Esophagus squamous epithelium (tissue), 5 donors: ENCODE measurements at regions not wholly inside any gene's neighbourhood (a gene's known extent, or its start where the extent isn't known, plus 50 kb on each side); places are given as distances from the start of the nearest gene placed in this dataset.

Experiments used
- DNase-seq: peaks from one replicate; lab custom pipeline; 2025; lab: John Stamatoyannopoulos, UW
- H3K27ac ChIP-seq, 4 donors: fragments of 200-600 bp; sonication (generic); one replicate each; pipeline ENCODE4 v1.5.1; 2016 to 2019; ENCODE audit warnings: mild to moderate bottlenecking in 1 of 4
- H3K27me3 ChIP-seq, 4 donors: fragments of 200-600 bp; sonication (generic); 1 replicate in 3 of 4; 2 replicates in 1 of 4; pipeline versions ENCODE4 v1.5.1 to v1.6.0; 2017 to 2021; ENCODE audit warnings: antibody characterized with exemption in 1 of 4
- H3K36me3 ChIP-seq, 3 donors: fragments of 200-600 bp; sonication (generic); one replicate each; pipeline ENCODE4 v1.5.1; 2016 to 2019
- H3K4me1 ChIP-seq, 3 donors: fragments of 200-600 bp; sonication (generic); one replicate each; pipeline ENCODE4 v1.5.1; 2017 to 2019
- H3K4me3 ChIP-seq, 4 donors: fragments of 200-600 bp; sonication (generic); 1 replicate in 3 of 4; 2 replicates in 1 of 4; pipeline ENCODE4 v1.5.1; 2016 to 2019; ENCODE audit warnings: mild to moderate bottlenecking in 2 of 4, moderate library complexity in 1 of 4
- H3K9me3 ChIP-seq, 3 donors: fragments of 200-600 bp; sonication (generic); one replicate each; pipeline ENCODE4 v1.5.1; 2016 to 2019
- POLR2A ChIP-seq, 4 donors: fragments of 450-650 bp; IDR thresholded peaks; one replicate each; pipeline ENCODE4 v1.6.1; 2017; ENCODE audit warnings: antibody characterized with exemption in 4 of 4, mild to moderate bottlenecking in 4 of 4, moderate library complexity in 3 of 4
- WGBS, 2 donors: methylation state at CpG; one replicate each; pipeline ENCODE4 v1.1.5; 2018; 5-methylcytosine and 5-hydroxymethylcytosine counted together
- intact Hi-C: fragments of 100-400 bp; cut with DNase I; formaldehyde crosslinking; loops from one replicate; pipeline ENCODE4 v1.15.0; 2022
- TF ChIP-seq, protein P1 (sequence below), 6 experiments: fragments of 450-650 bp in 4 of 6; fragments of 200-600 bp in 2 of 6; sonication (generic) in 2 of 6; IDR thresholded peaks; one replicate each; pipeline ENCODE4 v1.5.1; 2016 to 2019; ENCODE audit warnings: antibody characterized with exemption in 6 of 6, mild to moderate bottlenecking in 4 of 6, moderate library complexity in 4 of 6
- donor health status: DM: yes; HTN: yes; CAD: no.

DNA sequence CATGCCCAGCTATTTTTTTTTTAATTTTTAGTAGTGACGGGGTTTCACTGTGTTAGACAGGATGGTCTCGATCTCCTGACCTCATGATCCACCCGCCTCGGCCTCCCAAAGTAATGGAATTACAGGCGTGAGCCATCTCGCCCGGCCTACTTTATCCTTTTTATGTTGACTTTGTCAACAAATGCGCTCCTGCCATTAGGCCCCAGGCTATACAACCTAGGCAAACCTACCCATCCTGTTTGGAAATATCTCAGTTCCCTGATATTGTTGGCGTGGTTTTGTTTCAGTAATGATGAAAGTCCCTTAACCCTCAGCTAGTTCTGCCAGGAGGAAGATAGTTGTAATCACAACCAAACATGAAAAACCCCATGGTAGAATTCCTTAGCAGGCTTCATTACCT, 249.4 kb upstream of the SOX11 start:
- WGBS, 2 donors: 42 to 58% methylated on average over 8 to 9 of the region's 9 CpGs
- peaks cover 0 to 13% (median 0%) of the 10 kb centered on the region in 3 donors for H3K9me3 ChIP-seq
- no peak for DNase-seq
- no peak for TF ChIP-seq POLR2A (IDR thresholded peaks at IDR 0.05)
- TF ChIP-seq, protein P1, sequence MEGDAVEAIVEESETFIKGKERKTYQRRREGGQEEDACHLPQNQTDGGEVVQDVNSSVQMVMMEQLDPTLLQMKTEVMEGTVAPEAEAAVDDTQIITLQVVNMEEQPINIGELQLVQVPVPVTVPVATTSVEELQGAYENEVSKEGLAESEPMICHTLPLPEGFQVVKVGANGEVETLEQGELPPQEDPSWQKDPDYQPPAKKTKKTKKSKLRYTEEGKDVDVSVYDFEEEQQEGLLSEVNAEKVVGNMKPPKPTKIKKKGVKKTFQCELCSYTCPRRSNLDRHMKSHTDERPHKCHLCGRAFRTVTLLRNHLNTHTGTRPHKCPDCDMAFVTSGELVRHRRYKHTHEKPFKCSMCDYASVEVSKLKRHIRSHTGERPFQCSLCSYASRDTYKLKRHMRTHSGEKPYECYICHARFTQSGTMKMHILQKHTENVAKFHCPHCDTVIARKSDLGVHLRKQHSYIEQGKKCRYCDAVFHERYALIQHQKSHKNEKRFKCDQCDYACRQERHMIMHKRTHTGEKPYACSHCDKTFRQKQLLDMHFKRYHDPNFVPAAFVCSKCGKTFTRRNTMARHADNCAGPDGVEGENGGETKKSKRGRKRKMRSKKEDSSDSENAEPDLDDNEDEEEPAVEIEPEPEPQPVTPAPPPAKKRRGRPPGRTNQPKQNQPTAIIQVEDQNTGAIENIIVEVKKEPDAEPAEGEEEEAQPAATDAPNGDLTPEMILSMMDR (IDR thresholded peaks at IDR 0.05): no peak
- no peaks in the 10 kb centered on the region for H3K36me3 ChIP-seq
- intact Hi-C loops: no loop called here
- H3K27me3 ChIP-seq: no peaks in the 10 kb centered on the region
- no peak overlapping the region for H3K4me3 ChIP-seq
- H3K4me1 ChIP-seq: no peaks in the 10 kb centered on the region
- H3K27ac ChIP-seq: no peak overlapping the region

DNA sequence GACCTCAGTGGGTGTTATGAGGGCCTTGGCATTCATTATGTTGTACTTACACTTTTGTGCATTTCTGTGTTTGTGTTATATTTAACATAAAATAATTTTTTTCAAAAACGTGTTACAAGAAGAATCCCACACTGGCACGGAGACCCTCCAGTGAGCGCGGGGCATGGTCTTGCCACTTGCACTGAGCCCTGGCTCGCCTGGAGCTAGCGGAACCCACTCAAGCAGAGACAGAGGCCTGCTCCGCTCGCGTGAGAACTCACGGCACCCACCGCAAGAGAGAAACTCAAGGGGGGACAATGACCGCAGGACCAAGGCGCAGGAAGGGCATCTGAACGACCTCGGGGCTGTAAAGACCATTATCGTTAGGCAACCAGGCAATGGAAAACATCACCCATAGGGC, 248.0 kb upstream of the SOX11 start:
- H3K36me3 ChIP-seq: no peaks in the 10 kb centered on the region
- intact Hi-C loops: no loop called here
- no peak overlapping the region for H3K27ac ChIP-seq
- H3K4me3 ChIP-seq: no peak overlapping the region
- H3K9me3 ChIP-seq: peaks cover 0 to 13% (median 0%) of the 10 kb centered on the region in 3 donors
- TF ChIP-seq, protein P1 (IDR thresholded peaks at IDR 0.05): no peak
- TF ChIP-seq POLR2A (IDR thresholded peaks at IDR 0.05): no peak
- DNase-seq: no peak
- H3K4me1 ChIP-seq: no peaks in the 10 kb centered on the region
- 65 to 98% methylated on average over 2 to 6 of the region's 16 CpGs for WGBS, 2 donors
- no peaks in the 10 kb centered on the region for H3K27me3 ChIP-seq

DNA sequence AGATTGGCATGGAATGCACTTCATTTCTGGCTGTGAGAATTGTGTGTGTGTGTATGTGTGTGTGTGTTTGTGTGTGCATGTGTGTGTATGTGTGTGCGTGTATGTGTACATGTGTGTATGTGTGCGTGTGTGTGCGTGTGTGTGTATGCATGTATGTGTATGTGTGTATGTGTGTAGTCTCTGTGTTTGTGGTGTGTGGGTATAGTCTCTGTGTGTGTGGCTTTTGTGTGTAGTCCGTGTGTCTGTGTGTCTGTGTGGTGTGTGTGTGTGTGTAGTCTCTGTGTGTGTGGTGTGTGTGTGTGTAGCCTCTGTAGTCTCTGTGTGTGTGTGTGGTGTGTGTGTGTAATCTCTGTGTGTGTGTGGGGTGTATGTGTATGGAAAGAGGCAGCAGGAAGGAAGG, 247.3 kb upstream of the SOX11 start:
- no peak overlapping the region for H3K4me3 ChIP-seq
- 89 to 92% methylated on average over 4 of the region's 4 CpGs for whole genome bisulfite sequencing, 2 donors
- peaks cover 0 to 13% (median 0%) of the 10 kb centered on the region in 3 donors for H3K9me3 ChIP-seq
- no peak for TF ChIP-seq POLR2A (IDR thresholded peaks at IDR 0.05)
- TF ChIP-seq, protein P1 (IDR thresholded peaks at IDR 0.05): no peak
- H3K27me3 ChIP-seq: no peaks in the 10 kb centered on the region
- no peak overlapping the region for H3K27ac ChIP-seq
- DNase-seq: no peak
- H3K36me3 ChIP-seq: no peaks in the 10 kb centered on the region
- intact Hi-C loops: no loop called here
- H3K4me1 ChIP-seq: no peaks in the 10 kb centered on the region

DNA sequence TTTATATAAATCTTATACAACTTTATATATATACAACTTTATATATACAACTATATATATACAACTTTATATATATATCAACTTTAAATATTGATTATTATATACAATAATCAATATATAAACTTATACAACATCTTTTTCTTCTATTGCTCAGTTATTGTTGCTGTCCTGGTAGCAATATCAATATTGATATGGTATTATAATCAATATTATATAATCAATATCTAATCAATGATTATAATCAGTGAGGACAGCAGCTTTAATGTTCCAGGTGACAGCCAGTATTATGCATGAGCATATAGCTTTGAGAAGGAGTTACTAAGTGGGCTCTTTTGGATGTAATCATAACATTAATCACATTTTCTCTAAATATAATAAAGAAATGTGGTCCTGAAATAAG, 242.3 kb upstream of the SOX11 start:
- no peak overlapping the region for H3K27ac ChIP-seq
- TF ChIP-seq, protein P1 (IDR thresholded peaks at IDR 0.05): no peak
- no peak for TF ChIP-seq POLR2A (IDR thresholded peaks at IDR 0.05)
- H3K27me3 ChIP-seq: no peaks in the 10 kb centered on the region
- no peak overlapping the region for H3K4me3 ChIP-seq
- no peak for DNase-seq
- no peaks in the 10 kb centered on the region for H3K4me1 ChIP-seq
- no peaks in the 10 kb centered on the region for H3K9me3 ChIP-seq
- intact Hi-C loops: no loop called here
- H3K36me3 ChIP-seq: no peaks in the 10 kb centered on the region

DNA sequence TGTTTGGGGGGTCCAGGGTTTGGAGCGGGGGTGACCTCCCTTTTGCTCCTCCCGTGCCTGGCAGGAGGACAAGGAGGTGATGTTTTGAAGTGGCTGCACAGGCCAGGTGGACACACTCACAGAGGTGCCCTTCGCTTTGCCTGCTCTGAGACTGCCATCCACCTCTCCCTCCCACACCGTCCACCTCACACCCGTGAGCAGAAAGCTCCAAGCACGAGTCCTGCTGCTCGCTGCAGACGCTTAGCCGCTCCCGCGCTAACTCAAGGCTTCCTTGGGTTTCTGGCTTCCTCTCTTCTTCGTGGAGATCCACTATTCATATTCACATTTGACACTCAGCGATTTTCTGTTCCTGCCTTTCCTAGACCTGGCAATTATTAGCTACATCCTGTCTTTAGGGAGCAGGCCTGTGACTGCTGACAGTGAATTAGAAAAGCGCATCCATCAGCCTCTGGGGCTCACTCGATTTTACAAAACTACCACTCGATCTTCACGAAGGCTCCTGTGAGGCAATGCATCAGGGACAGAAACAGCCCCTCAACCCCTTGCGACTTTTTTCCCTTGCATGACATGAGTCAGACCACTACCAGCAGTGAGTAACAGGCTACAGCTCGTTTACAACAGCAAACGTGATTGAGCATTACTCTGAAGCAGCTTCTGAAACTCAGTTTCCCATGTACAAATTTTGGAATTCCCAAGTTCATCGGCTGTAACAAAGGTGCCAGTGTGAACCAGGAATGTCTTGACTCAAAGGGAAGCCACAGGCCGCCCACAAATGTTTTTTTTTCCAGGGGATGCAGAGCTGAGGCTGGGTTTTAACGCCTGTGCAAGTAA, 238.7 kb upstream of the SOX11 start:
- intact Hi-C loops: no loop called here

More for the DNA sequence above, 238.7 kb upstream of the SOX11 start:
- peaks cover 0 to 10% (median 0%) of the 10 kb centered on the region in 3 donors for H3K9me3 ChIP-seq
- H3K27ac ChIP-seq: no peak overlapping the region
- no peak overlapping the region for H3K4me3 ChIP-seq
- no peaks in the 10 kb centered on the region for H3K36me3 ChIP-seq
- TF ChIP-seq POLR2A (IDR thresholded peaks at IDR 0.05): no peak
- TF ChIP-seq, protein P1 (IDR thresholded peaks at IDR 0.05): no peak
- 57 to 68% methylated on average over 20 to 23 of the region's 23 CpGs for WGBS, 2 donors
- no peaks in the 10 kb centered on the region for H3K4me1 ChIP-seq
- no peaks in the 10 kb centered on the region for H3K27me3 ChIP-seq
- DNase-seq: no peak
